ENCODE measurements at regions not wholly inside any gene's neighbourhood (a gene's known extent, or its start where the extent isn't known, plus 50 kb on each side); places are given as distances from the start of the nearest gene placed in this dataset.

- intact Hi-C loops (cut with DNase I; ENCODE audit: low total_unique reads) = no loop called here
- Histone ChIP-seq H3K9me3 (no peaks in the 10 kb centered on the region), H3K27me3 (no peaks in the 10 kb centered on the region), H3K36me3 (no peaks in the 10 kb centered on the region), H3K4me3 (no peak overlapping the region), H3K4me1 (peaks cover 0 to 3% (median 0%) of the 10 kb centered on the region in 4 donors), H3K27ac (no peak overlapping the region)
- TF ChIP-seq EP300 (IDR thresholded peaks at IDR 0.05) (no peak), POLR2AphosphoS5 (IDR thresholded peaks at IDR 0.05) (no peak)
- no peak for DNase-seq
- 88 to 100% (median 94%) methylated on average over 2 of the region's 2 CpGs for WGBS, 5 donors
These were observed 146.6 kb upstream of the AUTS2 start for GRCh38 chr7:69451715-69452114.

GRCh38 chr7:69452797-69453196 lies 145.5 kb upstream of the AUTS2 start:
- Histone ChIP-seq H3K4me1 (peaks cover 0 to 9% (median 3%) of the 10 kb centered on the region in 4 donors), H3K4me3 (no peak overlapping the region), H3K9me3 (no peaks in the 10 kb centered on the region), H3K27me3 (no peaks in the 10 kb centered on the region), H3K27ac (no peak overlapping the region), H3K36me3 (no peaks in the 10 kb centered on the region)
- 89 to 95% (median 92%) methylated on average over 2 of the region's 2 CpGs for WGBS, 5 donors
- intact Hi-C loops (cut with DNase I; ENCODE audit: low total_unique reads) = no loop called here
- no peak for TF ChIP-seq POLR2A (IDR thresholded peaks at IDR 0.05)
- no peak for TF ChIP-seq POLR2AphosphoS5 (IDR thresholded peaks at IDR 0.05)
- TF ChIP-seq CTCF (IDR thresholded peaks at IDR 0.05) = no peak
- TF ChIP-seq EP300 (IDR thresholded peaks at IDR 0.05) = no peak
- DNase-seq = no peak

- Histone ChIP-seq H3K27me3 (no peaks in the 10 kb centered on the region), H3K27ac (no peak overlapping the region), H3K4me3 (no peak overlapping the region), H3K4me1 (peaks cover 0 to 11% (median 5%) of the 10 kb centered on the region in 4 donors), H3K36me3 (no peaks in the 10 kb centered on the region), H3K9me3 (no peaks in the 10 kb centered on the region)
- TF ChIP-seq POLR2AphosphoS5 (IDR thresholded peaks at IDR 0.05) (no peak), CTCF (IDR thresholded peaks at IDR 0.05) (no peak), POLR2A (IDR thresholded peaks at IDR 0.05) (no peak), EP300 (IDR thresholded peaks at IDR 0.05) (no peak)
- peak in 1 of 2 donors; percentile 67 for DNase-seq
- 21 to 34% (median 26%) methylated on average over 9 of the region's 9 CpGs for WGBS, 5 donors
- intact Hi-C loops (cut with DNase I; ENCODE audit: low total_unique reads) = no loop called here
These were observed 140.4 kb upstream of the AUTS2 start for GRCh38 chr7:69457595-69458504.

- H3K27ac ChIP-seq = no peak overlapping the region
- peaks cover 0 to 15% (median 7%) of the 10 kb centered on the region in 4 donors for H3K9me3 ChIP-seq
- no peaks in the 10 kb centered on the region for H3K27me3 ChIP-seq
- DNase-seq = no peak
- no peak overlapping the region for H3K4me3 ChIP-seq
- TF ChIP-seq POLR2AphosphoS5 (IDR thresholded peaks at IDR 0.05) = no peak
- no peak for TF ChIP-seq CTCF (IDR thresholded peaks at IDR 0.05)
- TF ChIP-seq EP300 (IDR thresholded peaks at IDR 0.05) = no peak
- no peak for TF ChIP-seq POLR2A (IDR thresholded peaks at IDR 0.05)
- intact Hi-C loops (cut with DNase I; ENCODE audit: low total_unique reads) = no loop called here
- no peaks in the 10 kb centered on the region for H3K36me3 ChIP-seq
- H3K4me1 ChIP-seq = no peaks in the 10 kb centered on the region
- WGBS, 5 donors = 81 to 95% (median 92%) methylated on average over 3 of the region's 3 CpGs
These were observed 134.2 kb upstream of the AUTS2 start for GRCh38 chr7:69464035-69464434.

- 67 to 86% (median 76%) methylated on average over 1 of the region's 1 CpG for WGBS, 5 donors
- peak in 1 of 2 donors; percentile 34 for DNase-seq
- TF ChIP-seq POLR2A (IDR thresholded peaks at IDR 0.05) (no peak), CTCF (IDR thresholded peaks at IDR 0.05) (no peak)
These were observed 133.0 kb upstream of the AUTS2 start for GRCh38 chr7:69465262-69465661.

More at GRCh38 chr7:69465262-69465661, 133.0 kb upstream of the AUTS2 start:
- Histone ChIP-seq H3K4me3 (no peak overlapping the region), H3K9me3 (peaks cover 3 to 21% (median 12%) of the 10 kb centered on the region in 4 donors), H3K4me1 (no peaks in the 10 kb centered on the region), H3K27ac (no peak overlapping the region), H3K36me3 (no peaks in the 10 kb centered on the region), H3K27me3 (no peaks in the 10 kb centered on the region)
- intact Hi-C loops (cut with DNase I; ENCODE audit: low total_unique reads) = no loop called here
